Activated T-cell treated with anti-CD3 and anti-CD28 coated beads for 24 hours (primary cell): ENCODE measurements at regions not wholly inside any gene's neighbourhood (a gene's known extent, or its start where the extent isn't known, plus 50 kb on each side); places are given as distances from the start of the nearest gene placed in this dataset.

ENCODE experiments used
- DNase-seq: peaks from one replicate; pipeline ENCODE4 v3.0.0-alpha.2; 2020; ENCODE audit warnings: low read depth

DNA sequence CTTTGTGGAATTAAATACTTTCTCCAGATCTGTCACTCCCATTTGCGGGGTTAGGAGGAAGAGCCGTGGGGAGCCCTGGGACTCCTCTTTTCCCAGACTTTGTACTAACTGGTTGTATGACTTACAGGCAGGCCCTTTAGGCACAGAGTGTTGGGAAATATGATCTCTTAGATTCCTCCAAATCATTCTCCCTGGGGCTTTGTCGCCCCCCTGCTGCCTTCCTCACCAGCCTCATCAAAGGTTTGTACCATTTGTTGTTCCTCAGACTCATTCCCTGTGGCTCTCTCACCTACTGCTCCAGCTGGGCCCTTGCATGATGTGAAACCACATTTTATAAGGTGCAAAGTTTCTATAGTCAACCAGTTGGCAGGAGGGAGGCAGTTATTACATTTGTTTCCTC is 56.4 kb downstream of the CRYGS start:
- DNase-seq = no peak

DNA sequence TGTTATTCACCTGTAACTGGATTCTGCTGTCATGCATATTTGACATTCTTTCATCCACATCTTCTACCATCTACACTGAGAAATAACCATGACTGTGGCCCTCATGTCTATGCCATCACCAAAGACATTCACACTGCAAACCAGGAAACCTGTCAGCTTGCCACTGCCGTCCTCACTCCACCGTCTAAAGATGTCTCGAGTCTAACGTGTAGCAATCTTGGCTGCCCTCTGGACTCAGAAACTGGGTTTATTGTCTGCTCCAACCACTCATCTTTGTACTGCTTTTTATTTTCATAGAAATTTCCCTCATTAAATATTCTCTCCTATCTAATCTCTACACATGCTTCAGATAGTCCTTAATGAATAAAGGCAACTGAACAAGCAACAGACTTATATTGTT is 57.1 kb downstream of the CRYGS start:
- DNase-seq = no peak

DNA sequence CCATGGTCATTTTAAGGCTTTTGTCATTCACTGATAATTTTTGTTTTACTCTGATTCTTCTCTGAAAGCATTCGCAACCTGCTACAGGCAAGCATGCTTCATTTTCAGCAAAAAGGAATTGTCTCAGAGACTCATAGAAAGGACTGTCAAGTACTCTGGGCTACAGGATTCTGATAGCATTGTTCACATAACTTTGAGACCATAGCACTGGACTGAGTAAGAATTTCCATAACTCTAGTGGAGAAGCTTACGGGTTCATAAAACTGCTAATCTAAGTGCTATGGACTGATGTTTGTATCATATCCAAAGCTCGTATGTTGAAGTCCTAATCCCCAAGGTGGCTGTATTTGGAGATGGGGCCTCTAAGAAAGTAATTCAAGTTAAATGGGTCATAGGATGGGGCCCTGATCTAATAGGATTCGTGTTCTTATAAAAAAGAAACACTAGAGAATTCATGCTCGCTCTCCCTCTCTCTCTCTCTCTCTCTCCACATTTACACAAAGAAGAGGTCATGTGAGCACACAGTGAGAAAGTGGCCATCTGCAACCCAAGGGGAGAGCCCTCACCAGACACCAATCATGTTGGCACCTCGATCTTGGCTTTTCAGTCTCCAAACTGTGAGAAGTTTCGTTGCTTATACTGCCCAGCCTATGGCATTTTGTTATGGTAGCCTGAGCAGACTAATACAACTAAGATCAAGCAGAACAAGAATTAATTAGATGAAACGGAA is 60.4 kb downstream of the CRYGS start:
- DNase-seq = no peak

DNA sequence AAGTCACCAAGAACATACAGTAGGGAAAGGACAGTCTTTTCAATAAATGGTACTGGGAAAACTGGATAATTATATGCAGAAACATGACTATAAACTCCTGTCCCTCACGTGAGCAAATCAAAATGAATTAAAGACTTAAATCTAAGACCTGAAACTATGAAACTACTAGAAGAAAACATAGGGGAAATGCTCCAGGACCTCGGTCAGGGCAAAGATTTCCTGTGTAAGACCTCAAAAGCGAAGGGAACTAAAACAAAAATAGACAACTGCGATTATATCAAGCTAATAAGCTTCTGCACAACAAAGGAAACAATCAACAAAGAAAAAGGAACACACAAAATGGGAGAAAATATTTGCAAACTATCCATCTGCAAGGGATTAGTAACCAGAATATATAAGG is 62.7 kb downstream of the CRYGS start:
- no peak for DNase-seq

DNA sequence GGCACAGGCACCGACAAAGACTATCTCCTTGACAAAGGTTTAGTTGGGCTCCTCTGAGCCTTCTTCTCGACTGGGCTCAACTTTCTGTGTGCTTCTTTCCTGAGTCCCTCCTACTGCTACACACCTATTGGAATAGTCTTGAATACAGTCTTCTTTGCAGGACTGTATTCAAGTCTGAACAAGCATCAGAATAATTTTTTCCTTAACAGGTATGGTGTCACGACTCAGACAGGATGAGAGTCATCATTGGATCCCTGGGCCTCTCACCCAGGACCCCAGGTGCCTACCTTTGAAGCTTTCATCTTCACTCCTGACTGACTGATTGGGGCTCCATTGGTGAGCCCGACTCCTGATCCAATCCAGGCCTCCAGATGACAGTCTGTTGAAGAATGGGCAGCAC is 66.3 kb downstream of the CRYGS start:
- no peak for DNase-seq

DNA sequence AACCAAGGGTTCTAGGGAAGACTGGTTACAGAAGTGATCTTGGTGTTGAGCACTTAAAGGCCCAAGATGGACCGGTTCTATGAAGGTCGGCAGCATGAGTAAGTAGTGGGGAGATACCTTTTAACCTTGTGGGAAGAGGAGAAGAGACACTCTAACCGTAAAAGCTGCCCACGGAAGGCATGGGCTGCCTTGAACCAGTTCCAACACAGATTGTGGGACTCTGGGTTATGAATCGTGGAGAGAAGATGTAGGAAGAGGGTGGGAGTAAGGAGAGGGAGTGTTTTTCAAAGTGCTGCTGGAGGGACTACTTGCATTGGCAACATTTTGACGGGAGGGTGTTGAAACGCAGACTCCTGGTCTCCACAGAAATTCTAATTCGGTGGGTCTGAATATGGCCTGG is 67.1 kb downstream of the CRYGS start:
- DNase-seq = no peak

DNA sequence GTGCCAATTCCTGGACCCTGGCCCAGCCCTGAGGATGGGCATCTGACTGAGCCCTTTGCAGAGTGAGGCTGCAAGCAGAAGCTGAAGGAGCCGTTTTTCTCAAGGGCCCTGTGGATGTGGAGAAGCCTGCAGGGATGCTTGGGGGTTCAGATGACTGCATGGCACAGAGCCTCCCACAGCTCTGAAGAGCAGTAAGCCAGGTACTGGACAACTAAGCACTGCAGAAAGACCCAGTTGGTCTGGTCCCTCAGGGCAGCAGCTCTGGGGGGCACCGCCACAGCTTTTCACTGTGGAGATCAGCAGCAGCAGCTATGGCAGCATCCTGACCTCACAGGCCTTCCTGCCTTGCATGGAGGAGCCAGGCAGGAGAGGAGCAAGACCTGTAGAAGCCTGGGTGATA is 67.6 kb downstream of the CRYGS start:
- DNase-seq = no peak

DNA sequence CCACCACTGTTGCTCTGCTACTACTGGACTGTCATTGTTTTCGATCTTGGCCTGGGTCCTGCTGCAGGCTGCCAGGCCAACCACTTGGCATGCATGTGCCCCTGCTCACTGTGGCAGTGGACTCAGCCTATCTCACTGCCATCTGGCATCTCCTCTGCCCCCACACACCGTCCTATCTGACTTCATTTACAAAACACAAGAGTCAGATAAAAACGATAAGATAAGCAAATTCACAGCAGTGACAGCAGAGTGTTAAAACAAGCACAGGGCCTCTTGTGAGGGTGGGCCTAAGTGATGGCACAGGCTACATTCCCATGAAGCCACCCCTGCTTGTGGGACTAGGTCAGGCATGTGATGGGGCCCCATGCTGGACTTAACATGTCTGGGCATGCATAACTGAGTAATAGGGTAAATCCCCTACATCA is 68.1 kb downstream of the CRYGS start:
- no peak for DNase-seq

DNA sequence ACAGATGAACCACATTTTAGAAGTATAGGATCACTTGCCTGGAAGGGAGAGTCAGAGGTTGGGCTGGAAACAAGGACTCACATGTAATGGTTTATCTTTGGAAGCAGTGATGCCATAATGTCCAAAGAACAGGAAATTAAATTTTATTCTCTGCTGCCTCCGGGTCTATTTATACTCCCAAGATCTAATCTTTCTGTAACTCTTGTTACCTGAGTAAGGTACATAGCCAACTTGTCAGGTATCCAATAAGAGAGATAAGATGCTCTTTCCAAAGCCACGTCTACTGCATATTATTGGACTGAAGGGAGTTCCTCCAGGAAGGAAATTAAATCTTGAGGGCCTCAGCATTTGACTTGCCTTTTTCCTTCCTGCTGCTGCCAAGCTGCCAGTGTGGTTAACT is 71.0 kb downstream of the CRYGS start:
- no peak for DNase-seq

DNA sequence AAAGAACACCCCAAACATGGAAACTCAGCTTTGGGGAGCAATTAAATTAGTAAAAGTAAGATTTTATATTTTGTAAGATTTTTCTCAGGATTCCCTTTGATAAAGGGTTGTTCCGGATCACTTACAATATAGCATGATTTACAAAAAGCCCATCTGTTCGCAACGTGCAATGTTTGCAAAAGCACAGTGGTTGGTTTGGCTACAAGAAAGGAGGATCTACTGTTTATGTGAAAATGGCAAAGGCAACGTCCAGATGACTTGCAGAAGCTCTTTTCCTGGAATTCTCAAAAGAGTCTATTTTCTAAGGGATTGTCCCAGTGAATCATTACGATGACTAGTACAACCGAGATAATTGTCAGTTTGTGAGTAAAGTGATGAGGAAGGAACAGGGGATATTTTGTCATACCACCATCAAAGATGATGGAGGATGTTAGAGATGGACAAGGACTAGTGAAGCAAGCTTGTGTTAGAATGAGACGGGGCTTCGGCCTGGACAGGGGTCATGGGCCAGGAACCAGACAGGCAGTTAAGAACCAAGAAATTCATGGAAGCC is 71.6 kb downstream of the CRYGS start:
- DNase-seq = no peak

DNA sequence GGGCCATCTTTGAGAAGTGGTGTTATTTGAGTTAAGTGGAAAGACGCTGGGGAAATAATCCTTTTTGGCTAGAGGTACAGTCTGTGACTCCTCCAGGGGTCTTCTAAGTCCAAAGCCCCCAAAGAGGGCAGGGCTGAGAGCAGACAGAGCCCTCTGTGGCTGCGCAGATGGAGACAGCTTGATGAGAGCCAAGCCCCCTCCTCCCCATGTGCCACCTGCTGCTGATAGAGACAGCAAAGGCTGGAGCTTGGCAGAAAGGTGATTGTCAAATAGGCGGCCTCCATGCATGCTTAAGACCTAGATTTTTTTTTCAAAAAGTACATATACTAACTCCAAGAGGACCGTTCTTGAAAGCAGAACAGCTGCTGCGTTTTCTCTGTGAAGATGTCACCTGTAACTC is 72.4 kb downstream of the CRYGS start:
- no peak for DNase-seq

DNA sequence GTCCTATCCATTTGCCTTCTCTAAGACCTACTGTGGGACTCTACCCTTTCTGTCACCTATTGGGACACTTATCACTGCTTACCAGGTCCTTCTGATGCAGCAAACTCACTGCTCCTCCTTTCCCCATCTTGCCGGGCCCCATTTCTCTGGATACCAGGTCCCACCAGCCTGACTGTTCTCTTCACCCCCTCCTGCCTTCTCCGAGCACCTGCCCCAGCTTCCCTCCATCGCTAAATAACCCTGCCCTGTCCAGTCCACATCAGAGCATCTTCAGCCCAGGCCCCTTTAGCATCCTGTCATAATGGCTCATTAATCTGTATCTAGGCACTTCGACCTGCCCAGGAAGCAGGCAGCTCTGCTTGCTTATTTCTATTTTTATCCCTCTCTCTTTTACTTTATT is 74.7 kb downstream of the CRYGS start:
- no peak for DNase-seq

DNA sequence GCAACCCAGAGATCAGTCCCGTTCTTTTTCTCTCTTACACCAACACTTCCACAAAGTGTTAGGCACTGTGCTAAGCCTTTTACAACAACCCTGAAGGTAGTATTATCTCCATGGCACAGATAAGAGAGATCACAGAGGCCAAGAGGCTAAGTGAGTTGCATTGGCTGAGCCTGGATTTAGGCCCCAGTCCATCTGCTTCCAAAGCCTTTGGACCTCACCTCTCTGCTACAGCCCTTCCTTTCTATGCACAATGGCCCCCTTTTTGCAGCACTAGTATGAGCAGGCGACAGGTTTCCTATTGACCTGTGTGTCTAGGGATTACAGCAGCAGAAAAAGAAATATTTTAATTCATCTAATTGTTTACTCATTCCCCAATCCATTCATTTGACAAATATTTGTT is 76.2 kb downstream of the CRYGS start:
- DNase-seq = no peak

DNA sequence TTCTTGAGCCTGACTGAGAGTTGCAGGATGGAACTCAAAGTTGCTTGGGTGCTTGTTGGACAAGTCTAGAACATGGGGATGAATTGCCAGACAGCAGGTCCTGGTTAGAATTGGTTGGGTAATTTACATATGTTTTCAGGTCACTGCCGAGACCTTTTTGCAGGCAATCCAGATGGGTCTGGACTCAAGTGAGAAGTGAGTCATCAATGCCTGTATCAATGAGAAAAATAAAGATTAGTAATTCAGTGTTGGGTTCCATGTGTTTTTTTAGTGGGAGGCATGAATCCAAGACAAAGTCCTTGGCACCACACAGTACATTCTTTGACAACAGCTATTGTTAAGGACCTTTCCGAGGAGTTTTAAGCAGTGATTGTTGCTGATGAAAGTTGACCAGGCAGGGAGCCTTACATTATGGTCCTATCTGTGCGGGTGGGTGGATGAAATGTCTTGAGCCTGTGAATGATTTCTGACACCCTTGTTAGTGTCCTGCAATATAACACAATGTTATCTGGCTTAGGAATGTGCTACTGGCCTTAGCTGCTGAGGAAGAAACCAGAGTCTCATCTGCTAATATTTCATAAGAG is 77.7 kb downstream of the CRYGS start:
- DNase-seq = no peak

DNA sequence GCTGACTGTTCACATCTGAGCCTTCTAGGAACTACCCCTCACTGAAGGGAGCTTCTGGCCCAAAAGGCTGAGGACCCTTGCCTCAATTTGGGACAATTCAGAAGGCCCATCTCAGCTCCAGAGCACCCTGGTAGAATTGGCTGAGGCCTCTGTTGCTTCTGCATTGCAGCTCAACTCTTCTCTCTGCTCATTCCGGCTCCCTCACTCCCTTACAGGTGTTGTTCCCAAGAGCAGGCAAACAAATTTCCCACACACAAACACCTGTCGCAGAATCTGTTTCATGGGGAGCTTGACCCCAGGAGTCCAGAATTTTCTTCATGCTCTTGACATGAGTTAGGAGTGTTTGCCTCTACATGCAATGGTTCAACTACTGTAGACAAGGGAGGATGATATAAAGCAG is 78.7 kb downstream of the CRYGS start:
- no peak for DNase-seq

DNA sequence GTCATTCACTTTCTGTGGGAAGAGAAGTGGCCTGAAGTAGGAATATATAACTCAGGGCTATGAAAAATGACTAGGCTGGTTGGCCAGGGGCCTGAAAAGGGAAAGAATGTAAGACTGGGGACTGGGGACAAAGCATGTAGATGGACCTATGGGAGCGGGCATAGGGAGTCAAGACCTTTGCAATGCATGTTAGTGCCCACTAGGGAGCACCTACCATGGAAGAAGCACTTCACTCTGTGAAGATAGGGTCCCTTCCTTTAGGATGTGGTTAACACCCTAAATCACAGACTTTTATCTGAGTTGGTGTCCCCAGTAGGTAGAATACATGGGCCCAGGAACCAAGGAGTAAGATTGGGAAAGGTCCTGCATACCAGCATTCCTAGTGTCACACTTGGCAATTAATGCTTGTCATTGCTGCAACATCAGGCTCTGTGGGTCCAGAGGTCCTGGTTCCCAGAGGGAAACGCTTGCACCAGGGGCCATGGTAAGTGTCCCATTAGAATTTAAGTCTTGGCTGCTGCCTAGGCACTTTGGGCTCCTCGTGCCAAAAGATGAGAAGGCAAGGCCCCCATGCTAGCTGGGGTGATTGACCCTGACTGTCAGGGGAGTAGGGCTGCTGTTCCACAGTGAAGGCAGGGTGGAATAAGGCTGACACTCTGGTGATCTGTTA is 79.6 kb downstream of the CRYGS start:
- no peak for DNase-seq

DNA sequence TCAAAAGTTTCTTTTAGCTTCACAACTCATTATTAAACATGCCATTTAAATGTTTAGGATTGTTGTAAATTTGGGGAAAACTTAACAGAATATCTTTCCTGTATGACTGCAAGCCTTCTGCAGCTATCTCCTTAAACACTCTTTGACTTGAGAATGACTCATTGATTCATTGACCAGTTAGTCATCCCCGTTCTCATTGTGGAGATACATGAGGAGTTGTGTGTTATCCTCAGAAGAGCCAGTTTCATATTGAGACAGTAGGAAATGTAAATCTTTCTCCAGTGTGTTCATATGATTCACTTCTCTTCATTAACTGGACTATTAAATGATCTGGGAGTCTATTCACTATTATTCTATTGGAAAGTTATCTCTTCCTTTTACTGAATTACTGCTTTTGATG is 83.0 kb downstream of the CRYGS start:
- DNase-seq = no peak

DNA sequence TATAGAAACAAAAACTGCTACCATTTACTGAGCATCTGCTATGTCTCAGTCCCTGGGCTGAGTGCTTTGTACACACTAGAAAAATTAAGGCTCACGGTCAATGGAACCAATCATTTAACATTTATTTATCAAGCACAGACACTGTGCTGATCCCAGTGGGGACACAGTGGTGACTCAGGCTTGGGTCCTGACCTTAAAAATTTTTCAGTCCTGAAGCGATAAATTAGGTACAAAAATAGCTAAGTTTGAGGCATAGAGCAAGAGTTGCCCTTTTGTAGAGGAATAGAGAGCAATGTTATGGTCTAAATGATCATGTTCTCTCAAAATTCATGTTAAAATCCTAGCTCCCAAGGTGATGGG is 85.1 kb downstream of the CRYGS start:
- no peak for DNase-seq

DNA sequence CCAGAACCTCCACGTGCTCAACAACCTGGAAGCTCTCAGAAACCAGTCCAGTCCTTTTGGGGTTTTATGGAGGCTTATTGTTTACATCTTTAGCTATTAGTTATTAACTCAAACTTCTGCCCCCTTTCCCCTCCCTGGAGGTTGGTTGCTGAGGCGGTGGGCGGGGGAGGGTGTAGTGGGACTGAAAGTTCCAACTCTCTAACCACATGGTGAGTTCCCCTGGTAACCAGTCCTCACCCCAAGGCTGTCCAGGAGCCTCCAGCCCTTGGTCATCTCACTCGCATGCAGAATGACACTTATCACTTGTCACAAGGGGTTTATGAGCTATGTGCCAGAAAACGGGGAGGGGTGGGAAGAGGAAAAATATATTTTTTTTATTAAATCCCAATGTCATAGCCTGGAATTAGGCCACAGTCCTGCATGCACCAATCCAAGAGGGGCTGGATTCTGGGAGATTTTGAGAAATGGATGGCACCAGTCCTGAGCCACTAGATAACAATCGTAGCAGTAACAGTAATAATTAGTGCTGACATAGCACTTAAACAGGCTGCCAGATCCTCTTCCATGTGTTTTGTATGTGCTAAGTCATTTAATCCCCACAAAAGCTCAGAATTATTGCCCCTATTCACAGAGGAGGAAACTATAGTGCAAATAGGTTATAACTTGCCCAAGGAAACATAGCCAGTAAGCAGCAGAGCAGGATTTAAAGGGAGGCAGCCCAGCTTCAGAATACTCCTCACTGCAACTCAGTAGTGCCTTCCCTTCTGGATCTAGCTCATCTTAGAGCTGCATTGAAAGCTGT is 85.7 kb downstream of the CRYGS start:
- DNase-seq = no peak

DNA sequence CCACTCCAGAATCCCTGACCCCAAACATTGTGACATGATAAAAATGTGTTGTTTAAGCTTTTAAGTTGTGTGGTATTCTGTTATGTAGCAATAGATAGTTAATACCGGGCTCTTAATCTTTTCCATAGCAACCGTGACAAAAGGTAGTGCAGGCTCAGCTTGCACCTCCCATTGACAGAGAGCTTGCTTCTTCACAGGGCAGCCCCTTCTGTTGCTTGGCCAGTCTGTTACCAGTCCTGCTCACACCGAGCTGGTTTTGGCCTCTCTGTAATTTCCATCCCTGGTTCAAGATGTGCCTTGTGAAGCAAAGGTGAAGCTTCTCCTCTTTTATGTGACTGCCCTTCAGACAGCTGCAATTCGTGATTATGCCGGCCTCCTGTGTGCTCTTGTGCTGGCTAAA is 86.9 kb downstream of the CRYGS start:
- DNase-seq = no peak

DNA sequence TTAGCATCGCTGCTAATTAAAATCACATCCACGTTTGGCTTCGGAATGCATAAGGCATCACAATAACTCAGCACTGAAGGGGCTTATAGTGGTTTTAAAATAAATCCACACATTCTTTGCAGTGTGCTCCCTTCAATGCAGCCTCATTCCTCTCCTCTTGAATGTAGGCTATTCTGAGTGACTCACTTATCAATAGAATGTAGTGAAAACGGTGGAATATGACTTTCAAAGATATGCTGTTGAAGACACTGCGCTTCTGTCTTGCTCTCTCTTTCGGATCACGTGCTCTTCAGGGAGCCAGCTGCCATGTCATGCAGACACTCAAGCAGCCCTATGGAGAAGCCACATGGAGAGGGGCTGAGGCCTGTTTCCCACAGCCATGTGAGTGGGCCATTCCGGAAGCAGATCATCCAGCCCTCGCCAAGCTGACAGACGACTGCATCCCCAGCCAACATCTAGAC is 87.4 kb downstream of the CRYGS start:
- no peak for DNase-seq

DNA sequence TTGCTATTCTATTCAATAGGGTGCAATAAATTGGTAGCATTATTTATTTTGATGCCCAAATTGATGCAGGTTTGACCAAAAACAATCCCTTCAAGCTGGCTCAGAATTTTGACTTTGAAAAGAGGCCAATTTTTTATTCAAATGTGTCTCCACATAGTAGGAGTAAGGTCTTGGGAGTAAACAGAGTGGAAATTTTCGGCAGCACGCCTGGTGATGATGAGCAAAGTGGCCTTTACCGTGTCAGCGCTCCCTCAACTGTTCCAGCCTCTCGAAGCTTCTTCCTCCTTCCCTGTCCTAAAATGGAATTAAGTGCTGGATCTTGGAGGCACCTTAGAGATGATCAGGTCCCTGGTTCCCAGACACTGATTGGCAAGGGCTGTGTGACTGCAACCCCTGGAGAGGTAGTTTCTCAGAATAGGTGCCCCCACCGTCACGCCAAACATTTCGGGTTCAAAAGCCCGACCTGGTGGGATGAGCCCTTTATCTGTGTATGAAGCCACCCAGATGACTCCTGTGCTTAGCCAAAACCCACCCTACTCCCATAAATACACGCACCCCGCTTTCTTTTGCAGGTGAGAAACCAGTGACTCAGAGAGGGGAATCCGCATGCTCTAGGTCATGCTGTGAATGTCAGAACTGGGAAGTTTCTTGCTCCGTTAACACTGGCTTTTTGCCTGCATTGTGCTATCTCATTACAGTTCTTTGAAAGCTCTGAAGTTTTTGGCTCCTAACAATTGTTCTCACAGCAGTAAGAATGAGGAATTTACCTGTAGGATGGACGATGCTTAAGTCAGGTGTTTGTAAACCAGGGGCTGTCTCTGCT is 89.1 kb downstream of the CRYGS start:
- no peak for DNase-seq
